PC-3 (cell line): ENCODE measurements at regions not wholly inside any gene's neighbourhood (a gene's known extent, or its start where the extent isn't known, plus 50 kb on each side); places are given as distances from the start of the nearest gene placed in this dataset.

Experiments
- CTCF ChIP-seq: fragments of 300-600 bp; sonication (generic); conservative IDR thresholded peaks from 2 replicates; pipeline ENCODE4 v1.5.1; 2017; ENCODE audit warnings: antibody characterized with exemption, low read depth, mild to moderate bottlenecking, low read length
- EZH2 ChIP-seq: fragments of 300-600 bp; sonication (generic); IDR thresholded peaks from one replicate; pipeline ENCODE4 v1.6.1; 2017; ENCODE audit warnings: antibody characterized with exemption, mild to moderate bottlenecking, low read length; ENCODE audit not compliant: unreplicated experiment
- EZH2phosphoT487 ChIP-seq: fragments of 300-600 bp; sonication (generic); IDR thresholded peaks from 2 replicates; pipeline ENCODE4 v1.6.1; 2018; ENCODE audit warnings: mild to moderate bottlenecking, antibody characterized with exemption, low read length, borderline replicate concordance

- TF ChIP-seq EZH2phosphoT487 (no peak), CTCF (no peak), EZH2 (no peak)
Measured at GRCh38 chr3:104878395-104878794, 488.3 kb upstream of the ALCAM start.
